H1 (cell line): ENCODE measurements at regions not wholly inside any gene's neighbourhood (a gene's known extent, or its start where the extent isn't known, plus 50 kb on each side); places are given as distances from the start of the nearest gene placed in this dataset.

Source experiments
- CTCF ChIA-PET: fragments of 300-600 bp; sonication (Branson Sonifier 250); formaldehyde crosslinking; loops from one replicate; lab custom pipeline; 2021; ENCODE audit not compliant: partially characterized antibody; lab: Charles Lee
- POLR2A ChIA-PET: fragments of 300-600 bp; sonication (Branson Sonifier 250); formaldehyde crosslinking; loops from one replicate; lab custom pipeline; 2021; ENCODE audit warnings: inconsistent platforms; ENCODE audit not compliant: partially characterized antibody; lab: Charles Lee
- DNase-seq, 2 experiments: peaks; one replicate each; pipeline versions ENCODE4 v3.0.0 to v3.0.0-alpha.2; 2010 to 2022; ENCODE audit warnings: low spot score in 2 of 2, low read depth in 1 of 2, mixed read lengths in 1 of 2
- FAIRE-seq: peaks from 2 replicates; lab custom pipeline; 2011; peaks lifted over from hg19 to GRCh38; lab: Jason Lieb, UNC
- H2AFZ ChIP-seq: 2 replicates; pipeline ENCODE4 v1.8.1; 2012; ENCODE audit warnings: low read length, inconsistent platforms
- H2AK5ac ChIP-seq: 2 replicates; pipeline ENCODE4 v1.6.1; 2013; ENCODE audit warnings: low read depth, low read length
- H2BK120ac ChIP-seq: replicated peaks from 2 replicates; pipeline ENCODE3; 2013; ENCODE audit warnings: low read depth, low read length, inconsistent platforms
- H2BK12ac ChIP-seq: 2 replicates; pipeline ENCODE4 v1.6.1; 2013; ENCODE audit warnings: low read depth, low read length
- H2BK15ac ChIP-seq: 2 replicates; pipeline ENCODE4 v1.6.1; 2013; ENCODE audit warnings: low read length
- H2BK20ac ChIP-seq: 2 replicates; pipeline ENCODE4 v1.6.1; 2013; ENCODE audit warnings: low read length
- H2BK5ac ChIP-seq: 2 replicates; pipeline ENCODE4 v1.6.1; 2013; ENCODE audit warnings: low read depth, low read length
- H3K14ac ChIP-seq: 2 replicates; pipeline ENCODE4 v1.6.1; 2013; ENCODE audit warnings: inconsistent platforms; ENCODE audit not compliant: insufficient read length
- H3K18ac ChIP-seq: 2 replicates; pipeline ENCODE4 v1.6.1; 2013; ENCODE audit warnings: low read length; ENCODE audit errors: extremely low read depth
- H3K23ac ChIP-seq: 2 replicates; pipeline ENCODE4 v1.6.1; 2013; ENCODE audit warnings: inconsistent platforms; ENCODE audit not compliant: insufficient read length
- H3K23me2 ChIP-seq: 2 replicates; pipeline ENCODE4 v1.6.1; 2013; ENCODE audit warnings: low read depth, low read length
- H3K27ac ChIP-seq: 2 replicates; pipeline ENCODE4 v1.6.1; 2011; ENCODE audit warnings: low read depth, low read length, inconsistent platforms
- H3K27me3 ChIP-seq, 4 experiments: replicated peaks in 1 of 4; 1 replicate in 1 of 4; 2 replicates in 3 of 4; pipeline versions ENCODE4 v1.6.1 to v1.8.1; 2011 to 2013; ENCODE audit warnings: low read length in 3 of 4, mild to moderate bottlenecking in 3 of 4, inconsistent platforms in 2 of 4, mixed read lengths in 2 of 4, moderate library complexity in 1 of 4; ENCODE audit not compliant: control insufficient read depth in 3 of 4, insufficient read depth in 3 of 4; ENCODE audit errors: extremely low read depth in 1 of 4
- H3K36me3 ChIP-seq, 4 experiments: 2 replicates each; pipeline versions ENCODE4 v1.6.1 to v1.8.1; 2011 to 2013; ENCODE audit warnings: mild to moderate bottlenecking in 4 of 4, low read length in 3 of 4, moderate library complexity in 2 of 4, control low read depth in 1 of 4, inconsistent platforms in 1 of 4; ENCODE audit not compliant: insufficient read depth in 4 of 4, control insufficient read depth in 2 of 4
- H3K4ac ChIP-seq: replicated peaks from 2 replicates; pipeline ENCODE3; 2013; ENCODE audit warnings: low read length, low read depth, mixed read lengths, inconsistent platforms; ENCODE audit not compliant: insufficient read length
- H3K4me1 ChIP-seq, 4 experiments: replicated peaks in 1 of 4; 1 replicate in 1 of 4; 2 replicates in 3 of 4; pipeline versions ENCODE4 v1.6.1 to v1.8.1; 2011 to 2013; ENCODE audit warnings: low read length in 3 of 4, inconsistent platforms in 2 of 4, mixed read lengths in 1 of 4; ENCODE audit not compliant: insufficient read depth in 4 of 4, control insufficient read depth in 3 of 4
- H3K4me2 ChIP-seq, 2 experiments: 2 replicates each; pipeline versions ENCODE4 v1.6.1 to v1.8.1; 2011 to 2013; ENCODE audit warnings: low read depth in 2 of 2, low read length in 2 of 2, control low read depth in 1 of 2, inconsistent platforms in 1 of 2, mild to moderate bottlenecking in 1 of 2; ENCODE audit not compliant: insufficient read depth in 1 of 2
- H3K4me3 ChIP-seq, 4 experiments: fragments of 200-600, 300-600 bp in 1 of 4; sonication (generic), shearing (Covaris generic), sonication (Bioruptor Twin) in 1 of 4; 2 replicates each; pipeline versions ENCODE4 v1.5.1 to v1.8.1; 2011 to 2016; ENCODE audit warnings: low read length in 4 of 4, low read depth in 3 of 4, control low read depth in 2 of 4, inconsistent platforms in 2 of 4, mild to moderate bottlenecking in 2 of 4, mixed read lengths in 1 of 4, moderate library complexity in 1 of 4; ENCODE audit not compliant: insufficient read depth in 2 of 4; ENCODE audit errors: extremely low read depth in 1 of 4
- H3K56ac ChIP-seq: replicated peaks from 2 replicates; pipeline ENCODE3; 2013; ENCODE audit warnings: low read depth, mild to moderate bottlenecking, mixed read lengths, low read length, inconsistent platforms; ENCODE audit not compliant: insufficient read length
- H3K79me1 ChIP-seq: 2 replicates; pipeline ENCODE4 v1.6.1; 2013; ENCODE audit warnings: low read depth, low read length, control low read depth
- H3K79me2 ChIP-seq, 2 experiments: 2 replicates each; pipeline versions ENCODE4 v1.6.1 to v1.8.1; 2012 to 2013; ENCODE audit warnings: low read length in 2 of 2, mild to moderate bottlenecking in 2 of 2, inconsistent platforms in 1 of 2; ENCODE audit not compliant: insufficient read depth in 2 of 2, control insufficient read depth in 1 of 2
- H3K9ac ChIP-seq, 4 experiments: replicated peaks in 1 of 4; 1 replicate in 1 of 4; 2 replicates in 3 of 4; pipeline versions ENCODE4 v1.6.1 to v1.8.1; 2011 to 2013; ENCODE audit warnings: low read depth in 3 of 4, low read length in 3 of 4, control low read depth in 2 of 4, mild to moderate bottlenecking in 2 of 4, moderate library complexity in 2 of 4, inconsistent platforms in 1 of 4; ENCODE audit errors: extremely low read depth in 1 of 4
- H3K9me3 ChIP-seq, 2 experiments: 2 replicates each; pipeline versions ENCODE4 v1.6.1 to v1.8.1; 2012 to 2013; ENCODE audit warnings: mild to moderate bottlenecking in 2 of 2, moderate library complexity in 2 of 2, control low read depth in 1 of 2, inconsistent platforms in 1 of 2, low read depth in 1 of 2, low read length in 1 of 2, mixed read lengths in 1 of 2; ENCODE audit not compliant: insufficient read depth in 2 of 2
- H4K20me1 ChIP-seq, 2 experiments: replicated peaks in 1 of 2; 2 replicates each; pipeline versions ENCODE3 to v1.8.1; 2011 to 2013; ENCODE audit warnings: inconsistent platforms in 2 of 2, low read length in 2 of 2, mild to moderate bottlenecking in 1 of 2; ENCODE audit not compliant: insufficient read depth in 2 of 2, control insufficient read depth in 1 of 2
- H4K5ac ChIP-seq: 2 replicates; pipeline ENCODE4 v1.6.1; 2013; ENCODE audit warnings: low read length, low read depth, mixed read lengths, inconsistent platforms; ENCODE audit not compliant: insufficient read length
- H4K8ac ChIP-seq: 2 replicates; pipeline ENCODE4 v1.8.0; 2013; ENCODE audit warnings: mild to moderate bottlenecking, moderate library complexity, low read length, inconsistent platforms; ENCODE audit not compliant: insufficient read depth; ENCODE audit errors: extremely low read depth
- H4K91ac ChIP-seq: replicated peaks from 2 replicates; pipeline ENCODE3; 2013; ENCODE audit warnings: low read length, mixed read lengths, inconsistent platforms; ENCODE audit not compliant: insufficient read length
- ASH2L ChIP-seq: fragments of 200-600, 300-600 bp; sonication (generic); IDR thresholded peaks from one replicate; pipeline ENCODE4 v1.7.1; 2017; ENCODE audit warnings: low read length
- CBX5 ChIP-seq: fragments of 300-800, 300-1000 bp; sonication (generic); IDR thresholded peaks from 2 replicates; pipeline ENCODE4 v1.7.1; 2016; ENCODE audit warnings: antibody characterized with exemption, low read length, low read depth
- CHD1 ChIP-seq: IDR thresholded peaks from 2 replicates; pipeline ENCODE4 v1.6.1; 2012; ENCODE audit warnings: low read depth, low read length, improper control_type of control experiment
- EGR1 ChIP-seq: IDR thresholded peaks from 2 replicates; pipeline ENCODE4 v1.6.1; 2011; ENCODE audit warnings: low read depth, low read length, borderline replicate concordance
- EP300 ChIP-seq, 2 experiments: IDR thresholded peaks; 1 replicate in 1 of 2; 2 replicates in 1 of 2; pipeline ENCODE4 v1.6.1; 2011 to 2012; ENCODE audit warnings: low read depth in 2 of 2, low read length in 2 of 2, mild to moderate bottlenecking in 2 of 2, borderline replicate concordance in 1 of 2, inconsistent platforms in 1 of 2, moderate library complexity in 1 of 2
- FOSL1 ChIP-seq: IDR thresholded peaks from 2 replicates; pipeline ENCODE4 v1.6.1; 2011; ENCODE audit warnings: mild to moderate bottlenecking, low read depth, low read length, moderate library complexity; ENCODE audit not compliant: insufficient read depth
- HDAC2 ChIP-seq, 2 experiments: fragments of 300-600 bp in 1 of 2; sonication (generic) in 1 of 2; IDR thresholded peaks; 2 replicates each; pipeline ENCODE4 v1.6.1; 2011 to 2012; ENCODE audit warnings: low read depth in 2 of 2, low read length in 2 of 2, mild to moderate bottlenecking in 2 of 2, moderate library complexity in 2 of 2, borderline replicate concordance in 1 of 2, inconsistent platforms in 1 of 2
- JUN ChIP-seq: IDR thresholded peaks from 2 replicates; pipeline ENCODE4 v1.6.1; 2011; ENCODE audit warnings: low read depth, mild to moderate bottlenecking, improper control_type of control experiment, low read length
- PHF8 ChIP-seq: fragments of 200-600 bp; sonication (generic); conservative IDR thresholded peaks from 2 replicates; pipeline ENCODE4 v1.7.1; 2012; ENCODE audit warnings: low read depth, mild to moderate bottlenecking, inconsistent platforms, low read length, moderate library complexity
- POU5F1 ChIP-seq: IDR thresholded peaks from 2 replicates; pipeline ENCODE4 v1.6.1; 2011; ENCODE audit warnings: low read depth, mild to moderate bottlenecking, low read length, moderate library complexity
- SP2 ChIP-seq: IDR thresholded peaks from 2 replicates; pipeline ENCODE4 v1.6.1; 2012; ENCODE audit warnings: mild to moderate bottlenecking, low read length, inconsistent platforms
- SRF ChIP-seq: IDR thresholded peaks from 2 replicates; pipeline ENCODE4 v1.6.1; 2011; ENCODE audit warnings: mild to moderate bottlenecking, low read depth, low read length, moderate library complexity
- SUZ12 ChIP-seq: fragments of 200-600 bp; sonication (generic); IDR thresholded peaks from 2 replicates; pipeline ENCODE4 v1.6.1; 2012; ENCODE audit warnings: mild to moderate bottlenecking, inconsistent platforms, low read length, moderate library complexity, mixed read lengths
- YY1 ChIP-seq: IDR thresholded peaks from 2 replicates; pipeline ENCODE4 v1.6.1; 2011; ENCODE audit warnings: low read depth, mild to moderate bottlenecking, low read length

DNA sequence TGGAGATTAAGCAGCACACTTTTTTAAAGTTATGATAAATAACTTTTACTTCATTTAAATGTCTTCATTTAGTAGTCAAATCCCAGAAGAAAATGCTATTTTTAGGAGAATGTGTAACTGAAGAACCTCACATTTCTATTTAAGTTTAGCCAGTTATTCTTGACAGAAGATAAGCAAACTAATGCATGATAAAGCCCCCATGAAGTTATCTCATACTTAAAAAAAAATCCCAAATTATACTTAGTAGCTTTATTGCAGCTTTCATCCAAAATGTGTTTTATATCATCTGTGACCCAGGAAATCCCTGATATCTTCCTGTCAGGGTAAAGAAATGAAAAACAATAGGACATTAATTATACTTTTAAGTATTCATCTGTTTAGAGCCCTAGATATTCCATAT is 124.8 kb upstream of the SYT6 start:
- FAIRE-seq, result no peak
- TF ChIP-seq SUZ12 (no peak), POU5F1 (no peak), SP2 (no peak), EGR1 (no peak), CHD1 (no peak), PHF8 (no peak), EP300 (IDR thresholded peaks at IDR 0.05; ENCODE audit: borderline replicate concordance in 1 of 2, low read depth in 2 of 2, low read length in 2 of 2) (no peak), SRF (no peak), CBX5 (no peak), ASH2L (no peak), HDAC2 (IDR thresholded peaks at IDR 0.05; ENCODE audit: borderline replicate concordance in 1 of 2, low read depth in 2 of 2, low read length in 2 of 2) (no peak), JUN (no peak), YY1 (no peak), FOSL1 (no peak)
- TF ChIP-seq, all 59 proteins: peak for 0
- Histone ChIP-seq H4K91ac (no peak overlapping the region), H2BK120ac (no peak overlapping the region), H3K56ac (no peak overlapping the region), H4K20me1 (no peaks in the 10 kb centered on the region), H3K23ac (no peak overlapping the region), H3K27me3 (no peaks in the 10 kb centered on the region), H2BK12ac (no peak overlapping the region), H3K27ac (no peak overlapping the region), H4K5ac (no peak overlapping the region), H3K4me3 (no peak overlapping the region), H4K8ac (no peak overlapping the region), H2BK5ac (no peak overlapping the region), H3K36me3 (no peaks in the 10 kb centered on the region), H3K4me2 (no peak overlapping the region), H2AK5ac (no peak overlapping the region), H3K9me3 (no peaks in the 10 kb centered on the region), H3K4me1 (no peaks in the 10 kb centered on the region), H3K9ac (no peak overlapping the region), H3K18ac (no peak overlapping the region), H2BK15ac (no peak overlapping the region), H2AFZ (no peak overlapping the region), H3K79me2 (no peaks in the 10 kb centered on the region), H2BK20ac (no peak overlapping the region), H3K79me1 (no peaks in the 10 kb centered on the region), H3K23me2 (no peaks in the 10 kb centered on the region), H3K4ac (no peak overlapping the region), H3K14ac (no peak overlapping the region)
- ChIA-PET POLR2A (interaction anchor here (0.6 kb wide), 1 partner anchor 1390 kb away, joined by 3 read pairs; no protein-coding TSS in a partner anchor), CTCF (no interaction called here)
- DNase-seq, result no peak
